ENCODE measurements at regions not wholly inside any gene's neighbourhood (a gene's known extent, or its start where the extent isn't known, plus 50 kb on each side); places are given as distances from the start of the nearest gene placed in this dataset.

GRCh38 chr5:163755505-163755904 lies 250.1 kb downstream of the MAT2B start:
- H3K4me1 ChIP-seq: no peaks in the 10 kb centered on the region
- no peak for ATAC-seq
- H3K27me3 ChIP-seq: no peaks in the 10 kb centered on the region
- H3K27ac ChIP-seq: no peak overlapping the region
- no peaks in the 10 kb centered on the region for H3K36me3 ChIP-seq
- intact Hi-C loops (cut with DNase I): no loop called here
- DNase-seq: no peak
- no peak overlapping the region for H3K4me3 ChIP-seq
- no peaks in the 10 kb centered on the region for H3K9me3 ChIP-seq
- TF ChIP-seq CTCF (IDR thresholded peaks at IDR 0.05): no peak

GRCh38 chr5:163756170-163756569 lies 250.8 kb downstream of the MAT2B start:
- Histone ChIP-seq H3K9me3 (no peaks in the 10 kb centered on the region), H3K27me3 (no peaks in the 10 kb centered on the region), H3K27ac (no peak overlapping the region), H3K36me3 (no peaks in the 10 kb centered on the region), H3K4me1 (no peaks in the 10 kb centered on the region), H3K4me3 (no peak overlapping the region)
- ATAC-seq (no peak), DNase-seq (no peak)
- TF ChIP-seq CTCF (IDR thresholded peaks at IDR 0.05): no peak
- intact Hi-C loops (cut with DNase I): no loop called here

- no peaks in the 10 kb centered on the region for H3K4me1 ChIP-seq
- intact Hi-C loops (cut with DNase I): no loop called here
- TF ChIP-seq CTCF (IDR thresholded peaks at IDR 0.05): no peak
- ATAC-seq (peak; percentile 49), DNase-seq (no peak)
- no peak overlapping the region for H3K27ac ChIP-seq
- no peak overlapping the region for H3K4me3 ChIP-seq
- no peaks in the 10 kb centered on the region for H3K9me3 ChIP-seq
- no peaks in the 10 kb centered on the region for H3K36me3 ChIP-seq
- no peaks in the 10 kb centered on the region for H3K27me3 ChIP-seq
These were observed 251.9 kb downstream of the MAT2B start for GRCh38 chr5:163757344-163757743.

- H3K27me3 ChIP-seq: no peaks in the 10 kb centered on the region
- no peaks in the 10 kb centered on the region for H3K9me3 ChIP-seq
- intact Hi-C loops (cut with DNase I): no loop called here
- H3K36me3 ChIP-seq: no peaks in the 10 kb centered on the region
- H3K4me3 ChIP-seq: no peak overlapping the region
- DNase-seq (no peak), ATAC-seq (no peak)
- H3K27ac ChIP-seq: no peak overlapping the region
- H3K4me1 ChIP-seq: no peaks in the 10 kb centered on the region
- no peak for TF ChIP-seq CTCF (IDR thresholded peaks at IDR 0.05)
These were observed 252.9 kb downstream of the MAT2B start for GRCh38 chr5:163758283-163758711.

GRCh38 chr5:163759000-163759704 lies 253.7 kb downstream of the MAT2B start:
- Histone ChIP-seq H3K9me3 (no peaks in the 10 kb centered on the region), H3K36me3 (no peaks in the 10 kb centered on the region), H3K27ac (no peak overlapping the region), H3K27me3 (no peaks in the 10 kb centered on the region), H3K4me3 (no peak overlapping the region), H3K4me1 (no peaks in the 10 kb centered on the region)
- no peak for DNase-seq
- no peak for TF ChIP-seq CTCF (IDR thresholded peaks at IDR 0.05)
- intact Hi-C loops (cut with DNase I): no loop called here
- ATAC-seq: no peak

GRCh38 chr5:163760498-163760897 lies 255.1 kb downstream of the MAT2B start:
- no peaks in the 10 kb centered on the region for H3K27me3 ChIP-seq
- H3K9me3 ChIP-seq: no peaks in the 10 kb centered on the region
- no peaks in the 10 kb centered on the region for H3K36me3 ChIP-seq
- intact Hi-C loops (cut with DNase I): no loop called here
- no peak for TF ChIP-seq CTCF (IDR thresholded peaks at IDR 0.05)
- no peak overlapping the region for H3K4me3 ChIP-seq
- peak; percentile 66 for ATAC-seq
- H3K27ac ChIP-seq: no peak overlapping the region
- no peak for DNase-seq
- H3K4me1 ChIP-seq: no peaks in the 10 kb centered on the region

Data from upper lobe of right lung (tissue), 1 donor.